GM19395 (cell line): ENCODE measurements at regions not wholly inside any gene's neighbourhood (a gene's known extent, or its start where the extent isn't known, plus 50 kb on each side); places are given as distances from the start of the nearest gene placed in this dataset.

ENCODE experiments used
- ATAC-seq: cut with Tn5 transposase; IDR thresholded peaks from one replicate; pipeline ENCODE4 v1.9.1; 2021; ENCODE audit warnings: mild to moderate bottlenecking, moderate library complexity; ENCODE audit not compliant: unreplicated experiment

DNA sequence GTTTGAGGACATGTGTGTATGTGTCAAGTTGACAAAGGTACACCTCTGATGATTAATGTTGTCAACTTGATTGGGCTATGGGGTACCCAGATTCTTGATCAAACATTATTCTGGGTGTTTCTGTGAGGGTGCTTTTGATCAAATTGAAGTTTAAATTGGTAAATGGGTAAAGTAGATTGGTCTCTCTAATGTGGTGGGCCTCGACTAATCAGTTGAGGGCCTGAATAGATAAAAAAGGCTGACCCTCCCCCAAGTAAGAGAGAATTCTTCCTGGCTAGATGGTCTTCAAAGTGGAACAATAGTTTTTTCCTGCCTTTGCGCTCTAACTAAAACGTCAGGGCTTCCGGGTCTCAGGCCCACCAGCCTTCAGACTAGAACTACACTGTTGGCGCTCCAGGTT is 309.9 kb upstream of the MGMT start:
- ATAC-seq = no peak

DNA sequence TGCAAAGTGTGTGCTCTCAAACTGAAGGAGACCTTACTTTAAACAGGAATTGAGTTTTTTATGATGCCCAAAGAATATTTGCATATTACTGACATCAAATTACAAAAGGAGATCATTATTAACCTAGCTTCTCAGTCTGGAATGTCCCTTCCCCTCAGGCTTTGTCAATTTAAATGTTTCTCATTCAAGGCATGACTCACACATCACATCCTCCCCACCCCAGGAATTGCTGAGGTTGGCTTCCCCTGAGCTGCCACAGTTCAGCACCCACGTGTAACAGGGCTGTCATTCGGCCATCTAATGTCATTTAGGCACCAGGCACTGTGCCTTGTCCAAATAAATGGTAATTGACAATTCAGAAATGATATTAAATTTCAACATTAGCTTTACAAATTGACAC is 305.9 kb upstream of the MGMT start:
- ATAC-seq = no peak

DNA sequence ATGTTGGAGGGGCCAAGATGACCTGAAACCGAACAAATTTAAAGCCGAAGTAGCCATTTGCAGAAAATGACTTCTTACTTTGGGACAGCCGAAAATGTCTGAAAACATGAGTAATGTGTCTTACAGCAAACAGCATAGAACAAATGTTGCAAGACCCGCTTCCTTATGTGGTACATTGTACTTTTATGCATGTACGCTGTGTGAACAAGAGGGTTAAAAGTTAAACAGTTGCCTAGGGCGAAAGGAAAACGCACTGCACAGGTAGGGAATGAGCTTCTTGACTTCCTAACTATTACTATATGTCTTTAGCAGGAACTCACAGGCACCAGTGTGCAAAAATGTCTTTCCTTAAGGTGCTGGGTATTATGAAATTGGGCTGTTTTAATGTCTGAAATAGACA is 303.5 kb upstream of the MGMT start:
- ATAC-seq = no peak

DNA sequence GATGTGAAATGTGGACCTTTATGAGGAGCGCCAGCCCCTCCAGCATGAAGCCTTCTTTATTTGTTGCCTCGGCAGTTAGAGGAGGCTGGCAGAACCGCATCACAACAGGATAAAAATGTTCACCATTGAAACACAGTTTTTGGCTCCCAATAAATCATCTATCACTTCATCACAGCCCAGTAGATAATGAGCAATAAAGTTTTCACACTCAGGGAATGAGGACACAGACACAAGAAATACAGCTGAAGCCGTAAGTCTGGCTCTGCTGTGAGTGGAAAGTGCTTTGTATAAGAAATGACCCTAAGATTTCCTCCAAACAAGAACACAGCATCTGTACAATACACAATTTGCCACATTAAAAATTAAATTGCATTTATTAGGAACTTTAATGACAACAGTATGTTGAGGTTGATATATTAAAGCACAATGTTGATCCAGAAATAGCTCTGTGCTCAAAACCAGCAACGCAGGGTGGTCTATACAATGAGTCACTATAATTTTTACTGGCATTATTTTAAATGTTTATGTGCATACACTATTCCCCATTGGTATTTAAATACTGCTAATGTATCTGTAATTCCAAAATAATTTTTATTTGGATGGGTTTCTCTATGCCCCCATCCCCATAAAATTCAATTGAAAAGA is 301.8 kb upstream of the MGMT start:
- ATAC-seq = no peak

DNA sequence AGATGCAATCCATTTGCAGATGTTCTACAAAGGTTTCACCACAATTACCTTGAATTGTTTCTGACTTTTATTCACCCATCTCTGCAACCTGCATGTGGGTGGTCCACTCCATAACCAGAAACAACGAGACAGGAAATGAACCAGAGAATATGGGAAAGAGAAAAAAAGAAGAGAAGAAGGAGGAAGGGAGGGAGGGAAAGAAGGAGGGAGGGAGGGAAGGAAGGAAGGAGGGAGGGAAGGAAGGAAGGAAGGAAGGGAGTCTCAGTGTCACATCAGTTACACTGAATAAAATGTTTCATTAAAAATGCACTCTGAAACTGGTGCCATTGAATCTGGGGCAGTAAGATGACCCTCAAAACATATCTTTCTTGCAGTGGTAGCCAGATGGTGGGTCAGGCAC is 301.3 kb upstream of the MGMT start:
- no peak for ATAC-seq

DNA sequence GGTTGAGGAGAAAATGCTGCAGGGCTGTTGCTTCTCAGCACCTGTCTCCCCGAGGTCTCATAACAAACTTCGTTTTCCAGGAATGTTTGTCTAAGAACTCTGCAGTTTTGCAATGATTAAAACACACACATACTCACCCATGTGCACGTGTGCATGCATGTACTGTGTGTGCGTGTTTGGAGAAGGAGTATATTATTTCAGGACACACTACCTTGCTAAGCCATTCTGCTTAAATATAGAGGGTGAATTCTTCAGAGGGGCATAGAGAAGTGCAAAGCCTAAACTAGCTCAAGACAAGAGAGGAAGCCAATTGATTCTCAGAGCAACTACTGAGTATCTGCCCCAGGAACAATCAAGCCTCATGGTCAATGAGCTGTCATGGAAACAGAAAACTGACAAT is 298.4 kb upstream of the MGMT start:
- ATAC-seq = no peak

DNA sequence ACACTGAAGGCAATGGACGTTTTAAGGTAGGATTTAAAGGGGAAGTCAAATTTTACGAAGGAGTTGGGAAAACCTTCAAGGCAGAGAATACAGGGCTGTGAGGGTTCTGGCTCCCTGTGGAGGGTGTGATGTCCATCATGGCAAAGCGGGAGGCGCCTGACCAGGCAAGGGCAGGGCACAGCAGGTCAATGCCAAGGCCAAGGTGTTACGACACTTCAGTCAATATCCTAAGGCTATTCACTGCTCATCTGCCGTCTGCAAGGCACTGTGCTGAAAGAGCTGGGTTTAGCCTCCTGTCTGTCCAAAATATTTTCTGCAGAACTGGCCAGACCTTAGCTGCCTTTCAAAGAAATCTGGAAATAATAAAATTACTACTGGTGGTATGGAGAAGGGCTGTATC is 297.9 kb upstream of the MGMT start:
- ATAC-seq = no peak

DNA sequence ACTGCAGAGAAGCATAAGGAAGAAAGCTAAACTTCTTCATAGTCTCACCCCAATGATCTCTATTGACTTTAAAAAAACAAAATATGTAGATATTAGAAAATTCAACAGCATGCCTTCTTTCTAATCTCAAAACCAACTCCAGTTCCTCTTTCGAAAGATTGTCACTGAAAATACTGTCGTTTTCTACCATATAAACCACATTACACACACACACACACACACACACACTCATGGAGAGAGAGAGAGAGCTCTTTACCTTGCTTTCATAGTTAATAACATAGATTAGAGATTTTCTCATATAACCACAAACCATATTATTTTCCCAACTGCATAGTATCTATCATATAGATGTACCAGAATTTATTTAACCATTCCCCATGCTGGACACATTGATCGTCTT is 296.2 kb upstream of the MGMT start:
- ATAC-seq = no peak

DNA sequence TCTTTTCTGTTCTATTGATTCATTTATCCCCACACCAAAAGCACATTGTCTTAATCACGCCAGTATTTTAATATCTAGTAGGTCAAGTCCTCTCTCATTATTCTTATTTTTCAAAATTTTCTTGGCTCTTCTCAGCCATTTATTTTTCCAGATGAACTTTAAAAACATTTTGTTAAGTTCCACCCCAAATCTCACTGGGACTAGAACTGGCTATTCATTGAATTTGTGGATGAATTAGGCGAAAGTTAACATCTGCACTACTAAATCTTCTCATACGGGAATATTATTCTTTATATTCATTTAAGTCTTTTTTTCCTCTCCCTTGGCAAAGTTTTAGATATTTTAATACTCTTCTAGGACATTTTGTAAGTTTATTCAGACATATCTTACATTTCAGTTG is 295.2 kb upstream of the MGMT start:
- ATAC-seq = no peak

DNA sequence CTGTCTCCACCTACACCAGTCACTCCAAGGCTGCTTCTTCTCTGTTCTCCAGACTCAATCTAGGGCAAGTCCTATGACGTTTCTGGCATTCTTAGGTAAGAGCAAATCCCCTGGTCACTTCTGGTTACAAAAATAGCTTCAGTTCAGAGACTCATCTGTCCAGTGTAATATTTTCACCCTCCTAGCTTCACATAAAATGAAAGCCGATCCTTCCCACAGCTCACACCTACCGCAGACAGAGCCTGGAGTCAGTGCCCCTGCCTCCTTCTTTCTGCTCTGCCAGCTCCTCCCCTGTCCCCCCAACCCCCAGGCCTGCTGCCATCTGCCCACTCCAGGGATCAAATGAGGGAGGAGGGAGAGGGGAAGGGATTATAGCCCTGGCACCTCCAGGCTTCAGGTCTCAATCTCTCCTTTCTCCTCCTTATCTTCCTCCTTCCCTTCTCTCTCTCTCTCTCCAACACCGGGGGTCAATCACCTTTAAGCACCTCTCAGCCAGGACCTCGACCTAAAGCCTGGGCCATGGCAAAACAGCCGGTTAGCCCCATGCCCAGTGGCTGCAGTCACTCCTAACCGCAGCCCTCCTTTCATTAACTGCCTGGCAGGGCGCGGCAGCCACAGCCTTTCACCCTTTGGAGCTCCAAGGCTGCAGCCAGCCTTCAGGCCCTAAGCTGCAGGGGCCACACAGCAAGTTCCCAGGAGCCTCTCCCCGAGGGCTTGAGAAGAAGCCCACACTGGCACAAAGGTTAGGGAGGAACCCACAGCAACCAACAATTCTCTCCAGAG is 292.6 kb upstream of the MGMT start:
- ATAC-seq = no peak

DNA sequence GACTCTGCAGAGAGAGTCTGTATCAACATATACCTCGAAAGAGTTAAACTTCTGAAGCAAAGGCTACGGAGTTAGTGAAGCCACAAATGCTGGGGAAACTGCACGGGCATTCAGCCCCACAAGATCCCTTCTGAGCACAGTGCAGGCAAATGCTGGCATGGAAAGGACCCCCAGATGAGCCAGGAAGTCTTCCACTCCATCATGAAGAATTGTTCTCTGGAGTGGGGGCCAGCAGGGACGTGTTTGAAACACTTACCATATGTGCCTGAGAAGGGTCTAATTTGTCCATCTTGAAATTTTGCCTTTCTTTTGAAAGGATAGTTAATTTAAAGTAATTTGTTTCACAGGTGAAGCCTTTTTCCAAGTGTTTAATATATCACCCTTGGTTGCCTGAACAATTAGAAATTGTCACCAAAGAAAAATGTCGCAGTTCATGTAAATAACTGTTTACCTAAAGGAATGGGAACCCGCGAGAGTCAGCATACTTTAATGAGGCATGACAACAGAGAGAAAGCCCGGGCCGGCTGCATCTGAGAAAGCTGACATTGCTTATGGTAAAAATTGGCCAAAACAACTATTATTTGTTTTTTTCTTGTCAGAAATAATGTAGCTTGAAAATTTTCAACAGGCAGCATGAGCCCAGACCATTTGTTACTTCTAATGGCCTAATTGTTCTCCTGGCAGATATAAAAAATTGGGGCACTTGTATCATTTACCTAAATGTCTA is 287.6 kb upstream of the MGMT start:
- ATAC-seq = no peak

DNA sequence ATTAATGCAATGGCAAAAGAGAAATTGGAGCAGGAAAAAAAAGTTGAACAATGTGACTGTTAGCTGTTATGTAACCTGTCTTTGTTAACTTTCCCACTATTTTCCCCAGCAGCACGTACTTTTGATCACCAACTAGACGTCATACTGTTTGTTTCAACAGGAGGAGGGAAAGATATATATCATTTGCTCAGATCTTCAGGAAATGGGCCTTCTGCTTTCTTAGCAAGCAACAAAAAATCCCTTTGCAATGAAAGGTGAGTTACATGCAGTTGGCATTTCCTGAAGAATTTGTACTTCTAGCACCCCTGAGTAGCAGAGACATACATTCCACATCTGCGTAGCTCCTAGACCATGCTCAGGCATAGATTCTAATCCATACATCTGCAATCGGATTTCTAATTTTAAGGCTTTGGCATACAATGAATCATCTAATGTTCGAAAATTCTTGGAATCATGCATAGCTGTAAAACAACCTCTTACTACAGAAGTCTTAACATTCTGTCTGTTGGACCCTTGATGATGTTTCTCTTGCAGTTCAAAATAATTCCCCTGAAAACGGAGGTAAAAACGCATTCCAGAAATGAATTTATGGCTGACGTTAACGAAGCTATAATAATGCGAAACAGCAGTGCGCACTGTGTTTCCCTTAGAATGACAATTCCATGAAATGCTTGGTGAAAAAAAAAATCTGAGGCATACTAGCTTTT is 286.9 kb upstream of the MGMT start:
- no peak for ATAC-seq

DNA sequence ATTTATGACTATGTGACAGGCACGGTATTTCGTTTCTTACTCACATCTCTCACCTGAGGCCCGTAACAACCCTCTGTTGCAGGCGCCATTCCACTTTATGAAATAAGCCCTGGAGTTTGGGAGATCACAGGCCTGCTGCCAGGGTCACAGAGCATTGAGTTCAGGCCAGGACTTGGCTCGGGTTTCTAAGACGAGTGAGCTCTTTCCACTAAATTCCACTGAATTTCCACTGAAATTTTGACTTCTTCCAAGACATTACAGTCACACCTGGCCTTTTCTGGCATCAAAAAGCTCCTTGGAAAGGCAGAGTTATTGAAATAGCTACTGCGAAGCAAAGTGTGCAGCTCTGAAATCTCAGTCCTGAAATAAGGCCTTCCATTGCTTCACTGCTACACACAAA is 282.8 kb upstream of the MGMT start:
- no peak for ATAC-seq

DNA sequence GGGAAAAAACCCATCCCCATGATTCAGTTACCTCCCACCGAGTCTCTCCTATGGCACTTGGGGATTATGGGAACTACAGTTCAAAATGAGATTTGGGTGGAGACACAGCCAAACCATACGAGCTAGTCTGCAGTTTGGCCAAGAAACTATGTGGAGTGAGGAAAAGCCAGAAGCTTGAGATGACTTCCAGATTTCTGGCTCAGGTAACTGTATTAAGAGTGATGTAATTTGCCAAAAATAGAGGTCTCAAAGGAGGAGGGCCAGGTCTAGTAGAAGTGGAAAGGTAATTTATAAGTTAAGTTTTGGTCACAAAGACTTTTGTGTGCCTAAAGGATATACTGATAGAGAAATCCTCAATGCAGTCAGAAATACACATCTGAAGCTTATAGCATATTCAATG is 279.7 kb upstream of the MGMT start:
- ATAC-seq = no peak

DNA sequence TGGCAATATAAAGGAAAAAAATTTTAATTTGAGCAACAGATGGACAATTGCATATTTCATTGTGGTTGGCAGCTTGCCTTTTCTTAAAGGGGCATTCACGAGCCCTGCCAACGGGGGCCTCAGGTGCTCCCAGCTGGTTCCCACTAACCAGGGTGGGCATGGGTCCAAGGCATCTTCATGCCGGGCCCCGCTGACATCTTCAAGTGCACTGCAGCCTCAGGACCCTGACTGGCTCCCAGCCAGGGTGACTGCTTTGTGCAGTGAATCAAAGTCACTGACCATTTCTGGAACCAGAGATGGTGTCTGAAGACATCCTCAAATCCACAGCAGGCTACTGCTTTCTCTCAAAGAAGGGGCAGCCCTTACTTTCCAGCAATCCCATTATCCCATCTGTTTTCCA is 275.2 kb upstream of the MGMT start:
- ATAC-seq = no peak

DNA sequence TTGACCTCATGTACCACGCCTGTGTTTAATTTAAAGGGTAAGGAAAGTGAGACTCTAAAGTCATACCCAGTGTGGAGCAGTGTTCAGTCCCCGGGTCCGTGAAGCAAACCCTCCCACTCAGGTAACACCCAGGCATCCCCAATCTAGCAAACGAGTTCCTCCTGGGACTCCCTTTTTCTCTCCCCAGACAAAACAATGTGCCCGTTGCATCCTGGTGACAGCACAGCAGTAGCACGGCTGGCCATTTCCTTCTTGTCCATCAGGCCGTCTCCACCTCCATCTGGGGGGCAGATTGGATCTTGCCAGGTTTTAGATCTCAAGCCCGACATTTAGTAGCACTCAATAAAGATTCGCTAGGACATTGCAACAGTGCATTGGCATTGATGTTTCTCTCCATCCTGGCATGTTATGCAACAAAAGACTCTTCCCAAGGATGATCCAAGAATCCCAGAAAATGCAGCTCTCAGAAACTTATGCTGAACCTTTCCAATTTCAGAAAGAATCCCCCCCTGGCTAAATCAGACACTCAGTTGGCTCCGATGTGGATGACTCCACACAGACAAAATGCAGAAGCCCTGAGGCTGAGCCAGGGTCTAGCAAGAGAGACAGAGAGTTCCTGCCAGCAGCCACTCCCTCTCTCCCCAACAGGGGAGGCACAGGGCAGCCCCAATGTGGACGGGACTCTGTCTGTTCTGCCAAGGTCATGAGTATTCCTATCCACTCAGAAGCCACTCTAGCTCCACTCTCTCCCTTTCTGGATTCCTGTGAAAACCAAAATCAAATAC is 274.5 kb upstream of the MGMT start:
- no peak for ATAC-seq

DNA sequence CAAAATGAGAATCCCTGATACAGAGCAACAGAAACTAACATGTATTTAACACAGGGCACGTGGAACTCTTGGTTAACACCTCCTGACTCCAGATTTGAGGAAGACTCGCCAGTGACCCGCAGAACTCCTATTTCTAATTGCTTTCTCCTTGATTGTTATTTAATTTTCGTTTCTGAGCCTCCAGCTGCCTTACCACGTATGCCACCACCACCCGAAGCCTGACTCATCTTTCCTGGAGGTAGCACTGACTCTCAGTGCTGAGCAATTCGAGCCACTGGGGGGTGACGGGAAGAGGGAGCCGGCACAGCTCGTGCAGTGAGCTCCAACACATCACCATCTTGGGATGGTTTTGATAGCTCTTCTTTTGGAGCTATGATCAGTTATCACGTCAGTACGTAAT is 273.9 kb upstream of the MGMT start:
- ATAC-seq = no peak

DNA sequence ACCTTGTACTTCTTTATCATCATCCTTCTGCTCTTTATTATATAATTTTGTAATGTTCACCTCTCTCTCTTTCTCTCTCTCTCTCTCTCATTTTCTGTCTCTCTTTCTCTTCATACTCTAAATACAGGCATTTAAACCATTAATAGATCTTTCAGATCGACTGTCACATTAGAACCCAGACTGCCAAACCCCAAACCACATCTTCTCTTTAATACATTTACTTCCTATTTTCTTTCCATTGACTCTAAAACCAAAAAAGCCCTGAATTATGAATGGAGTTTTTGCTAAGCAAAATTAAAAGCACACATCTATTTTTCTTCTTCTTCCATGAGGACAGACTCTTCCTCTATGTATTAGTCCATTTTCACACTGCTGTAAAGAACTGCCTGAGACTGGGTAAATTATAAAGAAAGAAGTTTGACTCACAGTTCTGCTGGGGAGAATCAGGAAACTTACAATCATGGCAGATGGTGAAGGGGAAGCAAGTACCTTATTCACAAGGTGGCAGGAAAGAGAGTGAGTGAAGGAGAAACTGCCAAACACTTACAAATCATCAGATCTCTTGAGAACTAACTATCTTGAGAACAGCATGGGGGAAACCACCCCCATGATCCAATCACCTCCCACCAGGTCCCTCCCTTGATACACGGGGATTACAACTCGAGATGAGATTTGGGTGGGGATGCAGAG is 272.7 kb upstream of the MGMT start:
- no peak for ATAC-seq

DNA sequence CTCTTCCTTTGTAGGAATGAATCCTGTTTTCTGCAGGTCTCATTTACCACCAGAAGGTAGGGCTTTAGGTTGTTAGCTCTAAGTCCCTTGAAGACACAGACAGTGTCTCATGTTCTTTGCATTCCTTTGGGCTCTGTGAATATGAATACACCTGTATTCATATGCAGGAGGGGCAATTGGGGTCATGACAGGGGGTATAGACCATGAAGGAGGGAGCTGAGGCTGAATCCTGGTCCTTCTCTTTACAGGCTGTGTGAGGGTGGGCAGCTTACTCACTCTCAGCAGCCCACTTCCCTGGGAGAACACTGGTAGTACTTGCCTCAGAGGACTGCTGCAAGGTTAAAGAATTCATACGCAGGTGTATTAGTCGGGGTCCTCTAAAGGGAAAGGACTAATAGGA is 267.2 kb upstream of the MGMT start:
- ATAC-seq = no peak

DNA sequence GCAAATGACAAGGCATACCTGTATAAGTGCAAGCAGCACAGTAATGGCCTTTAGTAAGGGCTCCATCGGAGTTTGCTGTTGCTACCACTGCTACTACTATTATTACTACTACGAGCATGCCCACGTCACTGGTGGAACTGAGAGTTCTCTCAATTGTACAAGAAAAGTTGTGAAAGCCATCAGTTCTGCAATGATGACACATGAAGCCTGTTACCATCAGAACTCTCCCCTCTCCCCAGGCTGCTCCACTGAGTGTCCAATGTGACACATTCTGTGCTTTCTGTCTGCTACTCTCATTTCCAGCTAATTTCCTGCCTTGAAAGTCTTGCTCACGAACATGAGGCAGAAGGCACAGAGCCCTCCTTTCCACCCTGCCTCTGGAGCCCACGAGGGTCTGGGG is 263.2 kb upstream of the MGMT start:
- ATAC-seq = no peak
